ENCODE measurements at regions not wholly inside any gene's neighbourhood (a gene's known extent, or its start where the extent isn't known, plus 50 kb on each side); places are given as distances from the start of the nearest gene placed in this dataset.

DNA sequence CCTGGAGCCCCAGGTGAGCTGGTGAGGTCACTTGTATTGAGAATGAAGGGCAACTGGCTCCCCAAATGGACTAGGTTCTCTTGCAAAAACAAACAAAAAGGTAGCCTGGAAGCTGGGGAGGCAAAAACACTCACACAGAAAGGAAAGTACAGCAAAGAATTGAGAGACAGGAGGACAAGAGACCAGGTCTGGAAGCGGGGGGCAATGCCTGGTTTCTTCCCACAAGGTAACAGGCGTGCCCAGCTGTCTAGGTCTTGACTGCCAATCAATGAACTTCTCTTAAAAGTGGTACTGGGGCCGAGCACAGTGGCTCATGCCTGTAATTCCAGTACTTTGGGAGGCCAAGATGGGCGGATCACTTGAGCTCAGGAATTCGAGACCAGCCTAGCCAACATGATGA lies 356.4 kb upstream of the TSHZ3 start:
- TF ChIP-seq, protein P1, sequence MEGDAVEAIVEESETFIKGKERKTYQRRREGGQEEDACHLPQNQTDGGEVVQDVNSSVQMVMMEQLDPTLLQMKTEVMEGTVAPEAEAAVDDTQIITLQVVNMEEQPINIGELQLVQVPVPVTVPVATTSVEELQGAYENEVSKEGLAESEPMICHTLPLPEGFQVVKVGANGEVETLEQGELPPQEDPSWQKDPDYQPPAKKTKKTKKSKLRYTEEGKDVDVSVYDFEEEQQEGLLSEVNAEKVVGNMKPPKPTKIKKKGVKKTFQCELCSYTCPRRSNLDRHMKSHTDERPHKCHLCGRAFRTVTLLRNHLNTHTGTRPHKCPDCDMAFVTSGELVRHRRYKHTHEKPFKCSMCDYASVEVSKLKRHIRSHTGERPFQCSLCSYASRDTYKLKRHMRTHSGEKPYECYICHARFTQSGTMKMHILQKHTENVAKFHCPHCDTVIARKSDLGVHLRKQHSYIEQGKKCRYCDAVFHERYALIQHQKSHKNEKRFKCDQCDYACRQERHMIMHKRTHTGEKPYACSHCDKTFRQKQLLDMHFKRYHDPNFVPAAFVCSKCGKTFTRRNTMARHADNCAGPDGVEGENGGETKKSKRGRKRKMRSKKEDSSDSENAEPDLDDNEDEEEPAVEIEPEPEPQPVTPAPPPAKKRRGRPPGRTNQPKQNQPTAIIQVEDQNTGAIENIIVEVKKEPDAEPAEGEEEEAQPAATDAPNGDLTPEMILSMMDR (IDR thresholded peaks at IDR 0.05; ENCODE audit: poor library complexity) = no peak
- no peak for TF ChIP-seq EZH2 (IDR thresholded peaks at IDR 0.05; ENCODE audit: borderline replicate concordance)
